Adrenal gland (tissue), 5 donors: ENCODE measurements at regions not wholly inside any gene's neighbourhood (a gene's known extent, or its start where the extent isn't known, plus 50 kb on each side); places are given as distances from the start of the nearest gene placed in this dataset.

Experiments
- POLR2A ChIP-seq, 2 donors: fragments of 450-650 bp; IDR thresholded peaks; one replicate each; pipeline ENCODE4 v1.6.1; 2017; ENCODE audit warnings: antibody characterized with exemption in 2 of 2, mild to moderate bottlenecking in 2 of 2, moderate library complexity in 1 of 2
- TF ChIP-seq, protein P1 (sequence below), 6 experiments: fragments of 450-650 bp in 4 of 6; fragments of 200-600 bp in 2 of 6; sonication (generic) in 1 of 6; IDR thresholded peaks; 1 replicate in 5 of 6; 2 replicates in 1 of 6; pipeline versions ENCODE4 v1.5.1 to v1.8.0; 2016 to 2021; ENCODE audit warnings: antibody characterized with exemption in 6 of 6, mild to moderate bottlenecking in 2 of 6, moderate library complexity in 1 of 6
- donor health status: DM: no; HTN: no; CAD: no.

DNA sequence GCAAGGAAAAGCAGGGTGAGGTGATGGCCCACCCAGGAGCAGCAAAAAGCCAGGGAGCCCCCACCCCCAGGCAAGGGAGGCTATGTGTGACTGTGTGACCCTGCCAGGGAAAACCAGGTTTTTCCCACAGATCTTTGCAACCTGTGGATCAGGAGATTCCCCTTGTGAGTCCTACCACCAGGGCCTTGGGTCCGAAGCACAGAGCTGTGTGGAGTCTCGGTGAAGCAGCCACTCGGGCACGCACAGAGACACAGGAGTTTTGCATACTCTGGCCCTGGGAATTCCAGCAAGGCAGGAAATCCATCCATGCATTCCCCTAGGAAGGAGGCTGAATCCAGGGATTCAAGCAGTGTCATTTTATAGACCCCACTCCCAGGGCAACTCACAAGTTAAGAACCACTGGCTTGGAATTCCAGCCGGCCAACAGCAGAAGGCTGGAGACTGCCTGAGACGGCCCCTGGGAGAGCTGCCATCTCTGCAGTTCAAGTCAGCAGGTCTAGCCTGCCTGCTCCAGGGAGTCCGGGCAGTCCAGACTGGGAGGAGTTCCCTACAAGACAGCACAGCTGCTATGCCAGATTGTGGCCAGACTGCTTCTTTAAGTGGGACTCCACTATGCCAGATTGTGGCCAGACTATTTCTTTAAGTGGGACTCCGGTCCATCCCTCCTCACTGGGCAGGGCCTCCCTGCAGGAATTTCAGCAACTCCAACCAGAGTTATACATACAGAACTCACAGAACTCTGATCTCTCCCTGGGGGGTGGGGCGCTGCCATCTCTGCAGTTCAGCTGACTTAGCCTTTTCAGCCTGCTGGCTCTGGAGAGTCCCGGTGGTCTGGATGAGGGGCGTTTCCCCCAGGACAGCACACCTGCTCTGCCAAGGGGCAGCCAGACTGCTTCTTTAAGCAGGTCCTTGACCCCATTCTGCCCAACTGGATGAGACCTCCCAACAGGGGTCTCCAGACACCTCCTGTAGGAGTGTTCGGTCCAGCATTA is 85.1 kb upstream of the ADAD1 start:
- TF ChIP-seq, protein P1, sequence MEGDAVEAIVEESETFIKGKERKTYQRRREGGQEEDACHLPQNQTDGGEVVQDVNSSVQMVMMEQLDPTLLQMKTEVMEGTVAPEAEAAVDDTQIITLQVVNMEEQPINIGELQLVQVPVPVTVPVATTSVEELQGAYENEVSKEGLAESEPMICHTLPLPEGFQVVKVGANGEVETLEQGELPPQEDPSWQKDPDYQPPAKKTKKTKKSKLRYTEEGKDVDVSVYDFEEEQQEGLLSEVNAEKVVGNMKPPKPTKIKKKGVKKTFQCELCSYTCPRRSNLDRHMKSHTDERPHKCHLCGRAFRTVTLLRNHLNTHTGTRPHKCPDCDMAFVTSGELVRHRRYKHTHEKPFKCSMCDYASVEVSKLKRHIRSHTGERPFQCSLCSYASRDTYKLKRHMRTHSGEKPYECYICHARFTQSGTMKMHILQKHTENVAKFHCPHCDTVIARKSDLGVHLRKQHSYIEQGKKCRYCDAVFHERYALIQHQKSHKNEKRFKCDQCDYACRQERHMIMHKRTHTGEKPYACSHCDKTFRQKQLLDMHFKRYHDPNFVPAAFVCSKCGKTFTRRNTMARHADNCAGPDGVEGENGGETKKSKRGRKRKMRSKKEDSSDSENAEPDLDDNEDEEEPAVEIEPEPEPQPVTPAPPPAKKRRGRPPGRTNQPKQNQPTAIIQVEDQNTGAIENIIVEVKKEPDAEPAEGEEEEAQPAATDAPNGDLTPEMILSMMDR (IDR thresholded peaks at IDR 0.05), result no peak
- TF ChIP-seq POLR2A (IDR thresholded peaks at IDR 0.05), result no peak
